H1 (cell line): ENCODE measurements at regions not wholly inside any gene's neighbourhood (a gene's known extent, or its start where the extent isn't known, plus 50 kb on each side); places are given as distances from the start of the nearest gene placed in this dataset.

Experiments
- CTCF ChIA-PET: fragments of 300-600 bp; sonication (Branson Sonifier 250); formaldehyde crosslinking; loops from one replicate; lab custom pipeline; 2021; ENCODE audit not compliant: partially characterized antibody; lab: Charles Lee
- POLR2A ChIA-PET: fragments of 300-600 bp; sonication (Branson Sonifier 250); formaldehyde crosslinking; loops from one replicate; lab custom pipeline; 2021; ENCODE audit warnings: inconsistent platforms; ENCODE audit not compliant: partially characterized antibody; lab: Charles Lee
- DNase-seq, 2 experiments: peaks; one replicate each; pipeline versions ENCODE4 v3.0.0 to v3.0.0-alpha.2; 2010 to 2022; ENCODE audit warnings: low spot score in 2 of 2, low read depth in 1 of 2, mixed read lengths in 1 of 2
- FAIRE-seq: peaks from 2 replicates; lab custom pipeline; 2011; peaks lifted over from hg19 to GRCh38; lab: Jason Lieb, UNC
- H2AFZ ChIP-seq: 2 replicates; pipeline ENCODE4 v1.8.1; 2012; ENCODE audit warnings: low read length, inconsistent platforms
- H2AK5ac ChIP-seq: 2 replicates; pipeline ENCODE4 v1.6.1; 2013; ENCODE audit warnings: low read depth, low read length
- H2BK120ac ChIP-seq: replicated peaks from 2 replicates; pipeline ENCODE3; 2013; ENCODE audit warnings: low read depth, low read length, inconsistent platforms
- H2BK12ac ChIP-seq: 2 replicates; pipeline ENCODE4 v1.6.1; 2013; ENCODE audit warnings: low read depth, low read length
- H2BK15ac ChIP-seq: 2 replicates; pipeline ENCODE4 v1.6.1; 2013; ENCODE audit warnings: low read length
- H2BK20ac ChIP-seq: 2 replicates; pipeline ENCODE4 v1.6.1; 2013; ENCODE audit warnings: low read length
- H2BK5ac ChIP-seq: 2 replicates; pipeline ENCODE4 v1.6.1; 2013; ENCODE audit warnings: low read depth, low read length
- H3K14ac ChIP-seq: 2 replicates; pipeline ENCODE4 v1.6.1; 2013; ENCODE audit warnings: inconsistent platforms; ENCODE audit not compliant: insufficient read length
- H3K18ac ChIP-seq: 2 replicates; pipeline ENCODE4 v1.6.1; 2013; ENCODE audit warnings: low read length; ENCODE audit errors: extremely low read depth
- H3K23ac ChIP-seq: 2 replicates; pipeline ENCODE4 v1.6.1; 2013; ENCODE audit warnings: inconsistent platforms; ENCODE audit not compliant: insufficient read length
- H3K23me2 ChIP-seq: 2 replicates; pipeline ENCODE4 v1.6.1; 2013; ENCODE audit warnings: low read depth, low read length
- H3K27ac ChIP-seq: 2 replicates; pipeline ENCODE4 v1.6.1; 2011; ENCODE audit warnings: low read depth, low read length, inconsistent platforms
- H3K27me3 ChIP-seq, 4 experiments: replicated peaks in 1 of 4; 1 replicate in 1 of 4; 2 replicates in 3 of 4; pipeline versions ENCODE4 v1.6.1 to v1.8.1; 2011 to 2013; ENCODE audit warnings: low read length in 3 of 4, mild to moderate bottlenecking in 3 of 4, inconsistent platforms in 2 of 4, mixed read lengths in 2 of 4, moderate library complexity in 1 of 4; ENCODE audit not compliant: control insufficient read depth in 3 of 4, insufficient read depth in 3 of 4; ENCODE audit errors: extremely low read depth in 1 of 4
- H3K36me3 ChIP-seq, 4 experiments: 2 replicates each; pipeline versions ENCODE4 v1.6.1 to v1.8.1; 2011 to 2013; ENCODE audit warnings: mild to moderate bottlenecking in 4 of 4, low read length in 3 of 4, moderate library complexity in 2 of 4, control low read depth in 1 of 4, inconsistent platforms in 1 of 4; ENCODE audit not compliant: insufficient read depth in 4 of 4, control insufficient read depth in 2 of 4
- H3K4ac ChIP-seq: replicated peaks from 2 replicates; pipeline ENCODE3; 2013; ENCODE audit warnings: low read length, low read depth, mixed read lengths, inconsistent platforms; ENCODE audit not compliant: insufficient read length
- H3K4me1 ChIP-seq, 4 experiments: replicated peaks in 1 of 4; 1 replicate in 1 of 4; 2 replicates in 3 of 4; pipeline versions ENCODE4 v1.6.1 to v1.8.1; 2011 to 2013; ENCODE audit warnings: low read length in 3 of 4, inconsistent platforms in 2 of 4, mixed read lengths in 1 of 4; ENCODE audit not compliant: insufficient read depth in 4 of 4, control insufficient read depth in 3 of 4
- H3K4me2 ChIP-seq, 2 experiments: 2 replicates each; pipeline versions ENCODE4 v1.6.1 to v1.8.1; 2011 to 2013; ENCODE audit warnings: low read depth in 2 of 2, low read length in 2 of 2, control low read depth in 1 of 2, inconsistent platforms in 1 of 2, mild to moderate bottlenecking in 1 of 2; ENCODE audit not compliant: insufficient read depth in 1 of 2
- H3K4me3 ChIP-seq, 4 experiments: fragments of 200-600, 300-600 bp in 1 of 4; sonication (generic), shearing (Covaris generic), sonication (Bioruptor Twin) in 1 of 4; 2 replicates each; pipeline versions ENCODE4 v1.5.1 to v1.8.1; 2011 to 2016; ENCODE audit warnings: low read length in 4 of 4, low read depth in 3 of 4, control low read depth in 2 of 4, inconsistent platforms in 2 of 4, mild to moderate bottlenecking in 2 of 4, mixed read lengths in 1 of 4, moderate library complexity in 1 of 4; ENCODE audit not compliant: insufficient read depth in 2 of 4; ENCODE audit errors: extremely low read depth in 1 of 4
- H3K56ac ChIP-seq: replicated peaks from 2 replicates; pipeline ENCODE3; 2013; ENCODE audit warnings: low read depth, mild to moderate bottlenecking, mixed read lengths, low read length, inconsistent platforms; ENCODE audit not compliant: insufficient read length
- H3K79me1 ChIP-seq: 2 replicates; pipeline ENCODE4 v1.6.1; 2013; ENCODE audit warnings: low read depth, low read length, control low read depth
- H3K79me2 ChIP-seq, 2 experiments: 2 replicates each; pipeline versions ENCODE4 v1.6.1 to v1.8.1; 2012 to 2013; ENCODE audit warnings: low read length in 2 of 2, mild to moderate bottlenecking in 2 of 2, inconsistent platforms in 1 of 2; ENCODE audit not compliant: insufficient read depth in 2 of 2, control insufficient read depth in 1 of 2
- H3K9ac ChIP-seq, 4 experiments: replicated peaks in 1 of 4; 1 replicate in 1 of 4; 2 replicates in 3 of 4; pipeline versions ENCODE4 v1.6.1 to v1.8.1; 2011 to 2013; ENCODE audit warnings: low read depth in 3 of 4, low read length in 3 of 4, control low read depth in 2 of 4, mild to moderate bottlenecking in 2 of 4, moderate library complexity in 2 of 4, inconsistent platforms in 1 of 4; ENCODE audit errors: extremely low read depth in 1 of 4
- H3K9me3 ChIP-seq, 2 experiments: 2 replicates each; pipeline versions ENCODE4 v1.6.1 to v1.8.1; 2012 to 2013; ENCODE audit warnings: mild to moderate bottlenecking in 2 of 2, moderate library complexity in 2 of 2, control low read depth in 1 of 2, inconsistent platforms in 1 of 2, low read depth in 1 of 2, low read length in 1 of 2, mixed read lengths in 1 of 2; ENCODE audit not compliant: insufficient read depth in 2 of 2
- H4K20me1 ChIP-seq, 2 experiments: replicated peaks in 1 of 2; 2 replicates each; pipeline versions ENCODE3 to v1.8.1; 2011 to 2013; ENCODE audit warnings: inconsistent platforms in 2 of 2, low read length in 2 of 2, mild to moderate bottlenecking in 1 of 2; ENCODE audit not compliant: insufficient read depth in 2 of 2, control insufficient read depth in 1 of 2
- H4K5ac ChIP-seq: 2 replicates; pipeline ENCODE4 v1.6.1; 2013; ENCODE audit warnings: low read length, low read depth, mixed read lengths, inconsistent platforms; ENCODE audit not compliant: insufficient read length
- H4K8ac ChIP-seq: 2 replicates; pipeline ENCODE4 v1.8.0; 2013; ENCODE audit warnings: mild to moderate bottlenecking, moderate library complexity, low read length, inconsistent platforms; ENCODE audit not compliant: insufficient read depth; ENCODE audit errors: extremely low read depth
- H4K91ac ChIP-seq: replicated peaks from 2 replicates; pipeline ENCODE3; 2013; ENCODE audit warnings: low read length, mixed read lengths, inconsistent platforms; ENCODE audit not compliant: insufficient read length
- TF ChIP-seq, protein P1 (sequence below): IDR thresholded peaks from 2 replicates; pipeline ENCODE4 v1.6.1; 2012; ENCODE audit warnings: inconsistent platforms

DNA sequence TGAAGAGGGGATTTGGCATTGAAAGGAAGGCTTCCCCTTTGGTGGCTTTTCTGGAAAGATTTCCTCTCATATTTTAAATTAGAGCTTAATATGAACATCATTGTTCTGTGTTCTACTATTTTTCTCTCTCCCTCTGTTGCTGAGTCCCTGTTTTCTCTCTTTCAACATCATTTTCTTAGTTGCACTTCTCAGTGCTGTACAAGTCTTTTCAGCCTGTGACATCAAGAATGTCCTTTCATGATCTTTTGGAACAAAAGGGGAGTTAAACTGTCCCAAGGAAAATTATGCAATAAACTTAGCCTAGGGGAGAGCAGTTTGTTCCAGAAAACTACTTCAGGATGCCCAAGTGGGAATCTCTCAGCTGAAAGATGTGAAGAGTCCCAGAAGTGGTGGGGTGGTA lies 325.1 kb downstream of the IL20RB start:
- ChIA-PET CTCF (interaction anchor here (1.3 kb wide), 1 partner anchor 9 kb away, joined by 3 read pairs; no protein-coding TSS in a partner anchor), POLR2A (no interaction called here)
- H3K14ac ChIP-seq, result no peak overlapping the region
- H3K23ac ChIP-seq, result no peak overlapping the region
- no peaks in the 10 kb centered on the region for H3K79me1 ChIP-seq
- FAIRE-seq (no peak), DNase-seq (no peak)
- no peaks in the 10 kb centered on the region for H3K79me2 ChIP-seq
- no peak overlapping the region for H3K4me2 ChIP-seq
- no peak overlapping the region for H3K18ac ChIP-seq
- H3K4me1 ChIP-seq, result no peaks in the 10 kb centered on the region; a peak in 1 of 7 replicates
- no peak overlapping the region for H4K5ac ChIP-seq
- H2AFZ ChIP-seq, result 0 out of 2 replicates have a peak overlapping the region, but pooled peaks have one; percentile 31
- TF ChIP-seq, protein P1, sequence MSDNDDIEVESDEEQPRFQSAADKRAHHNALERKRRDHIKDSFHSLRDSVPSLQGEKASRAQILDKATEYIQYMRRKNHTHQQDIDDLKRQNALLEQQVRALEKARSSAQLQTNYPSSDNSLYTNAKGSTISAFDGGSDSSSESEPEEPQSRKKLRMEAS, result no peak
- no peak overlapping the region for H2BK120ac ChIP-seq
- no peaks in the 10 kb centered on the region for H3K23me2 ChIP-seq
- no peak overlapping the region for H4K8ac ChIP-seq
- no peak overlapping the region for H2BK12ac ChIP-seq
- H2BK15ac ChIP-seq, result no peak overlapping the region
- no peaks in the 10 kb centered on the region for H3K27me3 ChIP-seq
- no peak overlapping the region for H3K9ac ChIP-seq
- no peak overlapping the region for H3K27ac ChIP-seq
- no peak overlapping the region for H2AK5ac ChIP-seq
- no peak overlapping the region for H4K91ac ChIP-seq
- H4K20me1 ChIP-seq, result no peaks in the 10 kb centered on the region
- H3K56ac ChIP-seq, result no peak overlapping the region
- no peak overlapping the region for H3K4ac ChIP-seq
- no peak overlapping the region for H2BK5ac ChIP-seq
- no peak overlapping the region for H3K4me3 ChIP-seq
- H3K9me3 ChIP-seq, result no peaks in the 10 kb centered on the region
- H2BK20ac ChIP-seq, result no peak overlapping the region
- H3K36me3 ChIP-seq, result no peaks in the 10 kb centered on the region
